Ovary (tissue), 3 donors: ENCODE measurements at regions not wholly inside any gene's neighbourhood (a gene's known extent, or its start where the extent isn't known, plus 50 kb on each side); places are given as distances from the start of the nearest gene placed in this dataset.

Source experiments
- EP300 ChIP-seq: sonication (generic); formaldehyde crosslinking; IDR thresholded peaks from one replicate; pipeline ENCODE4 v1.6.1; 2017; ENCODE audit warnings: antibody characterized with exemption
- POLR2A ChIP-seq: fragments of 450-650 bp; IDR thresholded peaks from one replicate; pipeline ENCODE4 v1.6.1; 2017; ENCODE audit warnings: antibody characterized with exemption, mild to moderate bottlenecking, moderate library complexity
- TF ChIP-seq, protein P1 (sequence below), 3 donors: fragments of 450-650 bp in 2 of 3; fragments of 200-600 bp in 1 of 3; IDR thresholded peaks; one replicate each; pipeline versions ENCODE4 v1.5.1 to v1.8.0; 2016 to 2022; ENCODE audit warnings: antibody characterized with exemption in 3 of 3, mild to moderate bottlenecking in 1 of 3
- donor health status: DM: no; HTN: no; CAD: no.

DNA sequence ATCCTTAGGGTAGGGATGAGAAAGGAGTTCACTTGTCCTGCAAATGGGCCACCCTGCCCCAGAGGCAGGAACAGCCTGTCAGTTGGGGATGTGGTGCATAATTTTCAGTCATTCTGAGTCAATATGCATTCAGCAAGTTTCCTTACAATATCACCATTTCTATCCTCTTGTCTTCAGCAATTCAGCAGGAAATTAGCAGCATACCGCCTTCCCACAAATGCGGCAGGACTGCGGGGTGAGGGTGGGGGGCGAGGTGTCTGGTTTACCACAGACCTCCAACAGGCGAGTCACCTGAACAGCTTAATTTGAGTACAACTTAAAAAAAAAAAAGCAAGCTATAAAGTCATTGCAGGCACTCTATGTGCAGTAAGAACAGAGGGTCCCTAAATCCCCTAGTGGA, 126.8 kb downstream of the MAP3K7 start:
- TF ChIP-seq, protein P1, sequence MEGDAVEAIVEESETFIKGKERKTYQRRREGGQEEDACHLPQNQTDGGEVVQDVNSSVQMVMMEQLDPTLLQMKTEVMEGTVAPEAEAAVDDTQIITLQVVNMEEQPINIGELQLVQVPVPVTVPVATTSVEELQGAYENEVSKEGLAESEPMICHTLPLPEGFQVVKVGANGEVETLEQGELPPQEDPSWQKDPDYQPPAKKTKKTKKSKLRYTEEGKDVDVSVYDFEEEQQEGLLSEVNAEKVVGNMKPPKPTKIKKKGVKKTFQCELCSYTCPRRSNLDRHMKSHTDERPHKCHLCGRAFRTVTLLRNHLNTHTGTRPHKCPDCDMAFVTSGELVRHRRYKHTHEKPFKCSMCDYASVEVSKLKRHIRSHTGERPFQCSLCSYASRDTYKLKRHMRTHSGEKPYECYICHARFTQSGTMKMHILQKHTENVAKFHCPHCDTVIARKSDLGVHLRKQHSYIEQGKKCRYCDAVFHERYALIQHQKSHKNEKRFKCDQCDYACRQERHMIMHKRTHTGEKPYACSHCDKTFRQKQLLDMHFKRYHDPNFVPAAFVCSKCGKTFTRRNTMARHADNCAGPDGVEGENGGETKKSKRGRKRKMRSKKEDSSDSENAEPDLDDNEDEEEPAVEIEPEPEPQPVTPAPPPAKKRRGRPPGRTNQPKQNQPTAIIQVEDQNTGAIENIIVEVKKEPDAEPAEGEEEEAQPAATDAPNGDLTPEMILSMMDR (IDR thresholded peaks at IDR 0.05): no peak
- no peak for TF ChIP-seq EP300
- no peak for TF ChIP-seq POLR2A
